ENCODE measurements at regions not wholly inside any gene's neighbourhood (a gene's known extent, or its start where the extent isn't known, plus 50 kb on each side); places are given as distances from the start of the nearest gene placed in this dataset.
A peak's percentile ranks its signal among the peaks of the same experiment; 100 is the strongest.

DNA sequence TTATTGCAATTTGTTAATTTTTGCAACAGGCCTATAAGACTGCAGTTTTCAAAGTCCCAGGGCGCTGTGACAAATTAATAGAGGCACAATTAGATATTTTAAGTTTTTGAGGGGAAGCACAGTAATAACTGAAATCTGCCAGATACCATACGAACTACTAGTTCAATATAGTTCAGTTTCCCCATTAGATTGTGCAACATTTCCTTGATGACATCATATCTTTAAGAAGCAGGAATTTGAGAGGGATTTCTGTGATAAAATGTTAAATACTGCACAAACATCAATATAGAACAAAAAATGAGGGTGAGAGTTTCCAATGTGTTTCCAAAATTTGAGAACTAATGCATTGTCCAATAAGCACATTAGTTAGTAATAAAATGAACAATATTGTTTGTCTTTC lies 56.7 kb upstream of the GRIN3A start:
- H3K36me3 ChIP-seq (ENCODE audit: control insufficient read depth, insufficient read depth, low read length): no peaks in the 10 kb centered on the region
- H3K4me3 ChIP-seq (ENCODE audit: low read depth, low read length): no peak overlapping the region
- TF ChIP-seq, protein P1, sequence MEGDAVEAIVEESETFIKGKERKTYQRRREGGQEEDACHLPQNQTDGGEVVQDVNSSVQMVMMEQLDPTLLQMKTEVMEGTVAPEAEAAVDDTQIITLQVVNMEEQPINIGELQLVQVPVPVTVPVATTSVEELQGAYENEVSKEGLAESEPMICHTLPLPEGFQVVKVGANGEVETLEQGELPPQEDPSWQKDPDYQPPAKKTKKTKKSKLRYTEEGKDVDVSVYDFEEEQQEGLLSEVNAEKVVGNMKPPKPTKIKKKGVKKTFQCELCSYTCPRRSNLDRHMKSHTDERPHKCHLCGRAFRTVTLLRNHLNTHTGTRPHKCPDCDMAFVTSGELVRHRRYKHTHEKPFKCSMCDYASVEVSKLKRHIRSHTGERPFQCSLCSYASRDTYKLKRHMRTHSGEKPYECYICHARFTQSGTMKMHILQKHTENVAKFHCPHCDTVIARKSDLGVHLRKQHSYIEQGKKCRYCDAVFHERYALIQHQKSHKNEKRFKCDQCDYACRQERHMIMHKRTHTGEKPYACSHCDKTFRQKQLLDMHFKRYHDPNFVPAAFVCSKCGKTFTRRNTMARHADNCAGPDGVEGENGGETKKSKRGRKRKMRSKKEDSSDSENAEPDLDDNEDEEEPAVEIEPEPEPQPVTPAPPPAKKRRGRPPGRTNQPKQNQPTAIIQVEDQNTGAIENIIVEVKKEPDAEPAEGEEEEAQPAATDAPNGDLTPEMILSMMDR (IDR thresholded peaks at IDR 0.05; ENCODE audit: insufficient read depth, low read length, poor library complexity, severe bottlenecking): no peak
- no peaks in the 10 kb centered on the region for H3K27me3 ChIP-seq (ENCODE audit: control insufficient read depth, insufficient read depth, low read length)
- DNase-seq (ENCODE audit: low read depth): no peak

DNA sequence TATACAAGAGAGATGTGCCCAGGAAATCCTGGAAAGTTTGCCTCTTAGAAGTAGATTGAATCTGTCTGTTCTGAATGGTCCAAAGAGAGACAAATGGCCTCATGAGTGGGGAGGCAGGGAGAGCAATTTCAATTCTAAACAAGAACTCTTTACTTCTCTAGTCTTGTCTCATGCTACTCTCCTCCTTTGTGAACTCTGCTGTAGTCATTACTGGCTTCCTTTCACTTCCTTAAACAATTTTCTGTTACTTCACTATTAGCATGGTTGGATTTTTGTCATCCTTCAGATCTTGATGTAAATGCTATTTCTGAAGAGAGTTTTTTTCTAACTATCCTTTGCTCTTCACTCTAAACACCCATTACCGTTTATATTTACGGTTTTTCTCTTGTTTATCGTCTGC lies 54.0 kb upstream of the GRIN3A start:
- no peak for DNase-seq (ENCODE audit: low read depth)
- TF ChIP-seq, protein P1 (IDR thresholded peaks at IDR 0.05; ENCODE audit: insufficient read depth, low read length, poor library complexity, severe bottlenecking): no peak
- no peaks in the 10 kb centered on the region for H3K27me3 ChIP-seq (ENCODE audit: control insufficient read depth, insufficient read depth, low read length)

DNA sequence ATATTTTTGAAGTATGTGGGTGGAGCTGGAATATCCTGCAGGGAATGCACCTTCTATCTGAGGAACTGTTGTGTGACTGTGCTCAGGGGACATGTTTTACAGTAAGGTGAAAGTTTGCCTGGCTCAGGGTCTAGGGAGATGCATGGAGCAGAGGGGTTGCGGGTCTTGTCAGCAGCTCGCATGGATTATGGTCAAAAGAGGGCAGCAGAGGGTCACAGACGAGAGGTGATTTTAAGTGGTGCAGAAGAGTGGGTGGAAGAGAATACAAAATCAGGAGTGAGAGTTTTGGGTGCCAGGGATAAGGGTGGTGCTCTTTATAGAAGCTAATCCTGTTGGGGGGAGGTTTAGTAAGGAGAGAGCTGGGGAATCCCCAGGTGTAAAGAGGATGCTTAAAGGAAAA lies 53.5 kb upstream of the GRIN3A start:
- TF ChIP-seq, protein P1 (IDR thresholded peaks at IDR 0.05; ENCODE audit: insufficient read depth, low read length, poor library complexity, severe bottlenecking): peak; percentile 67
- H3K27me3 ChIP-seq (ENCODE audit: control insufficient read depth, insufficient read depth, low read length): no peaks in the 10 kb centered on the region
- no peaks in the 10 kb centered on the region for H3K36me3 ChIP-seq (ENCODE audit: control insufficient read depth, insufficient read depth, low read length)
- DNase-seq (ENCODE audit: low read depth): no peak
- H3K4me3 ChIP-seq (ENCODE audit: low read depth, low read length): no peak overlapping the region

More for the DNA sequence above, 54.0 kb upstream of the GRIN3A start:
- H3K4me3 ChIP-seq (ENCODE audit: low read depth, low read length): no peak overlapping the region
- no peaks in the 10 kb centered on the region for H3K36me3 ChIP-seq (ENCODE audit: control insufficient read depth, insufficient read depth, low read length)

GRCh38 chr9:101791533-101791932 lies 53.1 kb upstream of the GRIN3A start:
- TF ChIP-seq, protein P1 (IDR thresholded peaks at IDR 0.05; ENCODE audit: insufficient read depth, low read length, poor library complexity, severe bottlenecking): no peak
- Histone ChIP-seq H3K27me3 (ENCODE audit: control insufficient read depth, insufficient read depth, low read length) (no peaks in the 10 kb centered on the region), H3K4me3 (ENCODE audit: low read depth, low read length) (no peak overlapping the region), H3K36me3 (ENCODE audit: control insufficient read depth, insufficient read depth, low read length) (no peaks in the 10 kb centered on the region)
- no peak for DNase-seq (ENCODE audit: low read depth)

Data from kidney epithelial cell (primary cell).